ENCODE measurements at regions not wholly inside any gene's neighbourhood (a gene's known extent, or its start where the extent isn't known, plus 50 kb on each side); places are given as distances from the start of the nearest gene placed in this dataset.

DNA sequence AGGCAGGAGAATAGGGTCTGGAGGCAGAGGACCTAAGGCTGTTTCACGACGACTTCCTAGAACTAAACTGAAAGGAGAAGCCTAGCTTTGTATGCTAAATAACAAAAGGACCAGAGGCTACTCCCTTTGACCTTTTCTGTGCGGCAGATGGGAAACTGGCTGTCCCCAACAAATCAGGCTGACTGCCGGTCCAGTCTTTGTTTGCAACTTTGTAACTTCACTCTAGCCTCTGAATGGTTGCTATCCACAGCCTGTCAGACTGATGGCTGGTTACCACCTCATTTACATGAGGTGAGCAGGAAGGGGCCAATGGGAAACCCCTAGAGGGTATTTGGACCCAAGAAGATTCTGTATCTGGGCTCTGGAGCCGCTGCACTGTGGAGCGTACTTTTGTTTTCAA, 132.6 kb upstream of the SHH start:
- TF ChIP-seq, protein P1, sequence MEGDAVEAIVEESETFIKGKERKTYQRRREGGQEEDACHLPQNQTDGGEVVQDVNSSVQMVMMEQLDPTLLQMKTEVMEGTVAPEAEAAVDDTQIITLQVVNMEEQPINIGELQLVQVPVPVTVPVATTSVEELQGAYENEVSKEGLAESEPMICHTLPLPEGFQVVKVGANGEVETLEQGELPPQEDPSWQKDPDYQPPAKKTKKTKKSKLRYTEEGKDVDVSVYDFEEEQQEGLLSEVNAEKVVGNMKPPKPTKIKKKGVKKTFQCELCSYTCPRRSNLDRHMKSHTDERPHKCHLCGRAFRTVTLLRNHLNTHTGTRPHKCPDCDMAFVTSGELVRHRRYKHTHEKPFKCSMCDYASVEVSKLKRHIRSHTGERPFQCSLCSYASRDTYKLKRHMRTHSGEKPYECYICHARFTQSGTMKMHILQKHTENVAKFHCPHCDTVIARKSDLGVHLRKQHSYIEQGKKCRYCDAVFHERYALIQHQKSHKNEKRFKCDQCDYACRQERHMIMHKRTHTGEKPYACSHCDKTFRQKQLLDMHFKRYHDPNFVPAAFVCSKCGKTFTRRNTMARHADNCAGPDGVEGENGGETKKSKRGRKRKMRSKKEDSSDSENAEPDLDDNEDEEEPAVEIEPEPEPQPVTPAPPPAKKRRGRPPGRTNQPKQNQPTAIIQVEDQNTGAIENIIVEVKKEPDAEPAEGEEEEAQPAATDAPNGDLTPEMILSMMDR (conservative IDR thresholded peaks at IDR 0.05; ENCODE audit: control insufficient read depth, insufficient read depth, low read depth, low read length), result no peak
- no peak for DNase-seq (ENCODE audit: low read depth)

DNA sequence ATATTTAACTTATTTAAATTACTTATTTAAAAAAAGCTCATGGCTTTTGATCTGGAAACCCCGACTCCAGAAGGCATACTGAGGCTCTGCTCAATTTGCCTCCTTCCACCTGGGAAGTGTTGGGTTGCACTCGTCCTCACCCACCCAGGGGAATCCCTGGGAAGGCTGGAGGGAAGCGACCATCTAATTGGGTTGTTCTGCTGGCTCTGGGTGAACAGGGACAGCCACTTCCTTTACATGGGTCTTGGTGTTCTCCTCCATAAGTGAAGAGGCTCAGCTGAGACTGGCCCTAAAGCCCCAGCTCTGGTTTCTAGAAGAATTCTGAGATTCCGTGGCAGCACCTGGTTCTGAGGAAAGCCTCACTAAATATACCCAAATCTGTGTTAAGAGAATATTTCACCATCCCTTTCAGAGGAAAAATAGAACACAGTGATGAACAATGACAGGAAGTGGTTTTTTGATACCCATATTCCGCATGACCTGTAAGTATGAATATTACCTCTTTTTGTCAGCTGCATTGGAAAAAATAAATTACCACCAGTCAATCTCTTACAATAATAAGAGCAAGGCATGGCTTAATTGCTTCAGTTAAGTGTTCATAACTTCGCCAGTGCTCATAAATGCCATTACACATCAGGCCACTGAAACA, 131.1 kb upstream of the SHH start:
- no peak for DNase-seq (ENCODE audit: low read depth)
- no peak overlapping the region for H3K4me3 ChIP-seq (ENCODE audit: control insufficient read depth, low read depth, low read length)
- TF ChIP-seq, protein P1 (conservative IDR thresholded peaks at IDR 0.05; ENCODE audit: control insufficient read depth, insufficient read depth, low read depth, low read length), result no peak

More for the DNA sequence above, 132.6 kb upstream of the SHH start:
- H3K4me3 ChIP-seq (ENCODE audit: control insufficient read depth, low read depth, low read length), result no peak overlapping the region

DNA sequence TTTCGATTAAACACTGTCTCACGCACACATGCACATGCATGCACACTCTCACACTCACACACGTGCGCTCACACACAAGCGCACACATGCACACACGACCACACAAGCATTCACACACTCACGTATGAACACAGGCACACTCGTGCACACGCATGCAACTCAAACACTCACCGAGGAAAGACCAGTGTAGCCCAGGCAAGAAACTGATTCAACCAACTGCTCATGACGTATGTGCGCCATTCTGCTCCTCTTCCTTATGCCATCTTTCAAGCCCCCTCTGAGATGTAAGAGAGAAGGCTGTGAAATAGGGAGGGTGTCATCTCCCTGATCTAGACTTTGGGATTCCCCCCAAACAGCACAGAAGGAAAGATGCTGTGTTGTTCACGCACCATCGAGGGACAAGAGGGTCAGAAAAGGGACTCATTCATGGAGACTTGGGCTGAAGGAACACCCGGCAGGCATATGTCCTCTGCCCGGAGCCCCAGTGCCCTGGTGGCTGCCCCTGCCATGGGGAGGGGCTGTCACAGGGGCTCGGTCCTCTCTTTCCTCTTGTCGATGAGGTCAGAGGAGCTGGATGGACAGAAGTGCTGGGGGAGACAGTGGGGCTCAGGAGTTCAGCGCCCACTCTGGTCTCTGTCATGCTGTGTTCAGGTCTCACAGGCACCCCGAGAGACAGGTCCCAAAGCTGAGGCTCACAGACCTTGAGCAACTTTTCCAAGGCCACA, 130.1 kb upstream of the SHH start:
- no peak overlapping the region for H3K4me3 ChIP-seq (ENCODE audit: control insufficient read depth, low read depth, low read length)
- DNase-seq (ENCODE audit: low read depth), result no peak
- TF ChIP-seq, protein P1 (conservative IDR thresholded peaks at IDR 0.05; ENCODE audit: control insufficient read depth, insufficient read depth, low read depth, low read length), result no peak

DNA sequence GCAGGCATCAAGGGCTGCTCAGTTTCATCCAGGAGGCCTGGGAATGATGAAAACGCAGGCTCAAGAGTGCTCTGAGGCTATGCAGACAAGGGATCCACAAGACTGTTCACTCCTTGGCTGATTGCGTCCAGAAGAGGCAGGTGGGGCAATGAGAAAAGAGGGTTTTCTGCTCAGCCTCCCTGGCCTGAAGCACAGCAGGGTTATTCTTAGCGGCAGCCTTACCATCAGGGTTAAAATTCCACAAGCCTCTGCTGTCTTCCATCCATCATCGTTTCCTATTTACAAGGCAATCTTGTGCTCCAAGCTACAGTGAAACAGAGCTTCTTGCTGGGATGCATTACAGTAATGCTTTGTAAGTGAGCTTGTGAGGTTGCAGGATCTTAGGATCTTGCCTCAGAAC, 129.4 kb upstream of the SHH start:
- H3K4me3 ChIP-seq (ENCODE audit: control insufficient read depth, low read depth, low read length), result no peak overlapping the region
- no peak for DNase-seq (ENCODE audit: low read depth)
- TF ChIP-seq, protein P1 (conservative IDR thresholded peaks at IDR 0.05; ENCODE audit: control insufficient read depth, insufficient read depth, low read depth, low read length), result no peak

DNA sequence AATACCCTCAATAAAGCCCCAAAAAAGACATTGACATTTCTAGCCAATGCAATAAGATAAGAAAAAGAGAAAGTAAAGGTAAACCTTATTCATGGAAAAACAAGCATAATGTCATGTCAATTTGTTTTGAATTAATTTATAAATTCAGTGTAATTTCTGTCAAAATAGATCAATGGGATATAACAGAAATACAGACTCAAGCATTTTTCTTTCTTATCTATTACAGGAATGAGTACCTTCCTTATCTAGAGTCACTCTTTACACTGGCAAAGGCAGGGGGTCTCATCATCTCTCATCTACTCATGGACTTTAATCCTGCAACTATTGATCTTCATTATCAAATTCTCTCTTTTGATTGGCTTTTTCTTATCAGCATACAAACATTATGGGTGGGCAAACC, 127.1 kb upstream of the SHH start:
- TF ChIP-seq, protein P1 (conservative IDR thresholded peaks at IDR 0.05; ENCODE audit: control insufficient read depth, insufficient read depth, low read depth, low read length), result no peak
- no peak overlapping the region for H3K4me3 ChIP-seq (ENCODE audit: control insufficient read depth, low read depth, low read length)
- DNase-seq (ENCODE audit: low read depth), result no peak

DNA sequence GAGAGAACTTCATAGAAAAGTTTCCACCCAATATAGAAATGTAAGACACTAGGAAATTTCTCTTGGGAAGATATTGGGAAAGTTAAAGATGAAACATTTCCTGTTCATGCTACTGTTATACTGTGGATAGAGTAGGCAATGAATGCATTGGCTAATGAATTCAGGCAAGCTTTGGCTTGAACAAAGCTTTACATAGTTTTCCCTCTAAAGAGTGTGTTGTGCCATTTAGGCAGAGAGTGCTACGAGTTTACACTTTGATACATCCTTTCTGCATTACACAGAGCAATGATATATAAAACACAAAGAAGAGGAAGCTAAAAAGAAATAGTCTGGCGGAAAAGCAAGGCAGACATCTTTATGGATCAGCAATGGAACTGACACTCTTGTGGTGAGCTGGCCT, 125.9 kb upstream of the SHH start:
- no peak overlapping the region for H3K4me3 ChIP-seq (ENCODE audit: control insufficient read depth, low read depth, low read length)
- TF ChIP-seq, protein P1 (conservative IDR thresholded peaks at IDR 0.05; ENCODE audit: control insufficient read depth, insufficient read depth, low read depth, low read length), result no peak
- DNase-seq (ENCODE audit: low read depth), result no peak
